CMK (cell line): ENCODE measurements at regions not wholly inside any gene's neighbourhood (a gene's known extent, or its start where the extent isn't known, plus 50 kb on each side); places are given as distances from the start of the nearest gene placed in this dataset.

Experiments
- DNase-seq: peaks from one replicate; pipeline ENCODE4 v3.0.0-alpha.2; 2010; ENCODE audit warnings: low read depth

GRCh38 chr15:39153058-39153714 is 427.7 kb upstream of the THBS1 start:
- DNase-seq: no peak

GRCh38 chr15:39153716-39154115 is 427.2 kb upstream of the THBS1 start:
- no peak for DNase-seq

- no peak for DNase-seq
Observed at GRCh38 chr15:39154227-39154638, 426.6 kb upstream of the THBS1 start.

GRCh38 chr15:39154776-39155175 is 426.1 kb upstream of the THBS1 start:
- no peak for DNase-seq

- no peak for DNase-seq
Observed at GRCh38 chr15:39156166-39156565, 424.7 kb upstream of the THBS1 start.

GRCh38 chr15:39156646-39157250 is 424.1 kb upstream of the THBS1 start:
- no peak for DNase-seq

- DNase-seq: no peak
Observed at GRCh38 chr15:39157882-39158281, 423.0 kb upstream of the THBS1 start.

- no peak for DNase-seq
Observed at GRCh38 chr15:39159833-39160232, 421.0 kb upstream of the THBS1 start.

GRCh38 chr15:39161096-39161495 is 419.8 kb upstream of the THBS1 start:
- DNase-seq: no peak

GRCh38 chr15:39165020-39165706 is 415.7 kb upstream of the THBS1 start:
- no peak for DNase-seq

- DNase-seq: no peak
Observed at GRCh38 chr15:39167164-39168058, 413.5 kb upstream of the THBS1 start.

- DNase-seq: peak; percentile 9
Observed at GRCh38 chr15:39171944-39172368, 408.9 kb upstream of the THBS1 start.

- no peak for DNase-seq
Observed at GRCh38 chr15:39172380-39173281, 408.2 kb upstream of the THBS1 start.

GRCh38 chr15:39173426-39173825 is 407.5 kb upstream of the THBS1 start:
- no peak for DNase-seq

- no peak for DNase-seq
Observed at GRCh38 chr15:39174332-39174731, 406.5 kb upstream of the THBS1 start.

GRCh38 chr15:39176030-39176429 is 404.8 kb upstream of the THBS1 start:
- no peak for DNase-seq

GRCh38 chr15:39177561-39177960 is 403.3 kb upstream of the THBS1 start:
- no peak for DNase-seq

GRCh38 chr15:39180030-39180429 is 400.8 kb upstream of the THBS1 start:
- no peak for DNase-seq

- no peak for DNase-seq
Observed at GRCh38 chr15:39180483-39180933, 400.4 kb upstream of the THBS1 start.

GRCh38 chr15:39181056-39181747 is 399.7 kb upstream of the THBS1 start:
- DNase-seq: no peak

- DNase-seq: no peak
Observed at GRCh38 chr15:39181940-39182339, 398.9 kb upstream of the THBS1 start.
